ENCODE measurements at regions not wholly inside any gene's neighbourhood (a gene's known extent, or its start where the extent isn't known, plus 50 kb on each side); places are given as distances from the start of the nearest gene placed in this dataset.

DNA sequence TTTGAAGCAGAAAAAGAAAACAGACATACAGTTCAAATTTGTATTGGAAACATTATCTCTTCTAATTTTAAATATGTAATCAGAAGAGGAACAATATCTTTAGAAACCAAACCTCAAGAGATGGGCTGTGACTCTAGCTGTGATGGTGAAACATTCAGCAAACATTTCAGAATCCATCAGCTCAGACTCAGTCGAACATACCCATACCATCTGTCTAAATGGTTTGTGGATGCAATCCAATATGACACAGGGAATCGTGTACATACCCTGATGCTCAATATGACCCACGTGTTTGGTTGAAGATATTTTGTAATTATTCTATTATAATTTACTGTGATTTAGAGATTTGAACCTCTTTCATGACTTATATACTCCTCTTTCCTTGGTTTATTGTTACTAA lies 665.2 kb upstream of the CDH8 start:
- Histone ChIP-seq H3K9me3 (no peaks in the 10 kb centered on the region), H3K4me3 (no peak overlapping the region), H3K36me3 (no peaks in the 10 kb centered on the region), H3K27me3 (no peaks in the 10 kb centered on the region), H3K4me1 (no peaks in the 10 kb centered on the region), H3K27ac (no peak overlapping the region)
- intact Hi-C loops (cut with DNase I): no loop called here
- TF ChIP-seq, protein P1, sequence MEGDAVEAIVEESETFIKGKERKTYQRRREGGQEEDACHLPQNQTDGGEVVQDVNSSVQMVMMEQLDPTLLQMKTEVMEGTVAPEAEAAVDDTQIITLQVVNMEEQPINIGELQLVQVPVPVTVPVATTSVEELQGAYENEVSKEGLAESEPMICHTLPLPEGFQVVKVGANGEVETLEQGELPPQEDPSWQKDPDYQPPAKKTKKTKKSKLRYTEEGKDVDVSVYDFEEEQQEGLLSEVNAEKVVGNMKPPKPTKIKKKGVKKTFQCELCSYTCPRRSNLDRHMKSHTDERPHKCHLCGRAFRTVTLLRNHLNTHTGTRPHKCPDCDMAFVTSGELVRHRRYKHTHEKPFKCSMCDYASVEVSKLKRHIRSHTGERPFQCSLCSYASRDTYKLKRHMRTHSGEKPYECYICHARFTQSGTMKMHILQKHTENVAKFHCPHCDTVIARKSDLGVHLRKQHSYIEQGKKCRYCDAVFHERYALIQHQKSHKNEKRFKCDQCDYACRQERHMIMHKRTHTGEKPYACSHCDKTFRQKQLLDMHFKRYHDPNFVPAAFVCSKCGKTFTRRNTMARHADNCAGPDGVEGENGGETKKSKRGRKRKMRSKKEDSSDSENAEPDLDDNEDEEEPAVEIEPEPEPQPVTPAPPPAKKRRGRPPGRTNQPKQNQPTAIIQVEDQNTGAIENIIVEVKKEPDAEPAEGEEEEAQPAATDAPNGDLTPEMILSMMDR (IDR thresholded peaks at IDR 0.05): no peak
- TF ChIP-seq EP300 (IDR thresholded peaks at IDR 0.05): no peak
- TF ChIP-seq POLR2AphosphoS5 (IDR thresholded peaks at IDR 0.05): no peak
- no peak for TF ChIP-seq POLR2A (IDR thresholded peaks at IDR 0.05)
- no peak for DNase-seq
- WGBS, 2 donors: 67 to 84% methylated on average over 3 of the region's 3 CpGs

DNA sequence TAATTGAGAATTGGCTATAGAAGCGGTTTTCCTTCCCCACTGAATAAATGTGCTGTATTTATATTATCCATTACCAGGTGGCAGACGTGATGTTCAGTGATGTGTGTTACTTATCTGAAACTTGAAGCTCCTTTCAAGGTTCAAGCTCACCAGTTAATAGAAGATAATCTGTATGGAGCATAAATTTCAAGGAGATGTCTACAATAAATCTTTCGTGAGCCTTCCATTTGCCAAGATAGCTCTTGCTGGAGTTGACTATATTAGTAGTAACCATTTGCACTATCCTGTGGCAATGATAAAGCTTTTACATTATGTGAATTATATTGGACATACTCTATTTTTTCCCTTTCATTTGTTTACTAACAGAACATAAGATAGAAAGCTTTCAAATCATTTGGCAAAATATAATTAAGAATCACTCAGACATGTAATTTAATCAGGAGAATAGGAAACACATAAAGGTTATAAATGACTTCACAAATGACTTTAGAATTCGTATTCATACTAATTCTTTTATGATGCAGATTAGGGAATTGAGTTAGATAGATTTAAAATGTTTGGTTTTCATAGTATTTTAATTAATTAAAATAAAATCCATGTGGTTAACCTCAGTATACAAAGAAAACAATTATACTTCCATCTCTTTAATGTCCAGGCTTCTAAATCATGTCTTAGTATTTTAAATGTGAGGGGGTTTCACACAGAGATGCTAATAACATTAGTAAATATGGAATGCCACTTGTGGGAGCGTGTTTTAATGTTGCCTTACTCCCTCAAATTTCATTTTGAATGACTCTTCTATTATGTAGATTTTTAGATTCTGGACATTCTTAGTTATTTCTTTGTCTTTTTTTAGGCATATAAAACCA lies 664.4 kb upstream of the CDH8 start:
- DNase-seq: no peak
- no peaks in the 10 kb centered on the region for H3K4me1 ChIP-seq
- WGBS, 2 donors: 58 to 75% methylated on average over 5 of the region's 5 CpGs
- no peaks in the 10 kb centered on the region for H3K9me3 ChIP-seq
- H3K27me3 ChIP-seq: no peaks in the 10 kb centered on the region
- TF ChIP-seq POLR2AphosphoS5 (IDR thresholded peaks at IDR 0.05): no peak
- no peak overlapping the region for H3K4me3 ChIP-seq
- intact Hi-C loops (cut with DNase I): no loop called here
- H3K27ac ChIP-seq: no peak overlapping the region
- H3K36me3 ChIP-seq: no peaks in the 10 kb centered on the region

DNA sequence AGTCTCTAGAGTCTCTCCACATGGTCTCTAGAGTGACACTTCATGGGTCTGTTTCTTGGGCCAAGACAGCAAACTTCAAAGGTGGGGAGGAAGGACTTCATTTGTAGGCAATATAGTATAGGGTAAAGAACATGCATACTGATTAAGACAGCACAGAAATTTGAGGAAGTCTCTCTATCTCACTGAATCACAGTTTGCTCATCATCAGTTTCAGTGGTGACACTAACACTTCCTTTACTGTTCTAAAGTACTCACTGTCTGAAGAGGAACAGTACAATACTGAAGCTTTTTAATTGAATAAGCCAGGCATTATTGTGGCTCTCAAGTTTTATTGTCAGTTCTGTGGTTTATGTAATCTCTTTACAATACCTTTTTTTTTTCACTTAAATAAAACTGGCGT lies 656.4 kb upstream of the CDH8 start:
- H3K36me3 ChIP-seq: no peaks in the 10 kb centered on the region
- H3K9me3 ChIP-seq: peaks cover 0 to 9% (median 2%) of the 10 kb centered on the region in 4 donors
- WGBS, 2 donors: 38 to 63% methylated on average over 1 of the region's 1 CpG
- intact Hi-C loops (cut with DNase I): no loop called here
- no peaks in the 10 kb centered on the region for H3K4me1 ChIP-seq
- no peak overlapping the region for H3K4me3 ChIP-seq
- DNase-seq: no peak
- TF ChIP-seq, protein P1 (IDR thresholded peaks at IDR 0.05): no peak
- no peak for TF ChIP-seq POLR2A (IDR thresholded peaks at IDR 0.05)
- no peak for TF ChIP-seq POLR2AphosphoS5 (IDR thresholded peaks at IDR 0.05)
- TF ChIP-seq EP300 (IDR thresholded peaks at IDR 0.05): no peak
- H3K27ac ChIP-seq: no peak overlapping the region
- no peaks in the 10 kb centered on the region for H3K27me3 ChIP-seq

DNA sequence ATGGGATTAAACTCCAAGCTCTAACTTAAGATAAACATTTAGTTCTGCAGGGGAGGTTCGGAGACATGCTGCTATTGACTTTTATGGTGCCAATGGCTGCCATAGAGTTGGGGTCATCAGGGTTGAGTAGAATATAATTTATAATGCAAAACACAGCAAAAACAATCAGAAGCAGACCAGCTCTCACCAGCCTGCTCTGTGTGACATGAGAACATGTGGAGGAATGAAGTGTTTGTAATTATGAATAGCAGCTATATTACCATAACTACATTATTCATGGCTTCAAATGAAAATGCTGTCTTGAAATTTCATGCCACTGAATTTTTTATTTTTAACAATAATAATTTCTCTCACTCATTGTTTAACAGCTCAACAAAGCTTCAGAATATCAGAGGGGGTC lies 645.6 kb upstream of the CDH8 start:
- Histone ChIP-seq H3K4me1 (peaks cover 0 to 8% (median 0%) of the 10 kb centered on the region in 4 donors), H3K27ac (no peak overlapping the region), H3K9me3 (peaks cover 0 to 14% (median 8%) of the 10 kb centered on the region in 4 donors), H3K27me3 (no peaks in the 10 kb centered on the region), H3K36me3 (no peaks in the 10 kb centered on the region), H3K4me3 (no peak overlapping the region)
- TF ChIP-seq EP300 (IDR thresholded peaks at IDR 0.05) (no peak), POLR2A (IDR thresholded peaks at IDR 0.05) (no peak)
- TF ChIP-seq, protein P1 (IDR thresholded peaks at IDR 0.05): no peak
- DNase-seq: no peak
- WGBS, 2 donors: 62 to 69% methylated on average over 1 of the region's 1 CpG
- intact Hi-C loops (cut with DNase I): no loop called here

DNA sequence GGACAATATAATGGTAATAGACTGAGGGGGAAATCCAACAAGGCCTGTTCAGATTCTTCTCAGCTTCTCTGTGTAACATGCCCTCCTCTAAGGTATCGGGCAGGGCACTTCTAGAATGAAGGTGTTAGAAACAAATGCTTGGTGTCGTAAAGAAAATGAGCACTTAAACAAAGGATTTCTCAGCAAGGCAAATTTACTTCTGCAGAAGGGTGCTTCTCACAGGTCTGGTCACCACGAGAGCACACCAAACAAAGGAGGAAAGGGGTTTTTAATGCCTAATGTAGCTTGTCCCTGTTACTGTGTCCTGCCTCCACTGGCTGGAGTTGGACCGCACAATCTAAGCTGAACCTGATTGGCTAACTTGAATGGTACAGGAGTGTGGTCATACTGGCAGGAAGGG lies 642.6 kb upstream of the CDH8 start:
- DNase-seq: no peak
- H3K27me3 ChIP-seq: no peaks in the 10 kb centered on the region
- no peak overlapping the region for H3K4me3 ChIP-seq
- no peak overlapping the region for H3K27ac ChIP-seq
- whole genome bisulfite sequencing, 2 donors: 62 to 75% methylated on average over 4 of the region's 4 CpGs
- intact Hi-C loops (cut with DNase I): no loop called here
- TF ChIP-seq POLR2AphosphoS5 (IDR thresholded peaks at IDR 0.05) (no peak), POLR2A (IDR thresholded peaks at IDR 0.05) (no peak), EP300 (IDR thresholded peaks at IDR 0.05) (no peak)
- TF ChIP-seq, protein P1 (IDR thresholded peaks at IDR 0.05): no peak
- no peaks in the 10 kb centered on the region for H3K4me1 ChIP-seq
- H3K9me3 ChIP-seq: peaks cover 0 to 14% (median 8%) of the 10 kb centered on the region in 4 donors
- no peaks in the 10 kb centered on the region for H3K36me3 ChIP-seq
